ENCODE measurements at regions not wholly inside any gene's neighbourhood (a gene's known extent, or its start where the extent isn't known, plus 50 kb on each side); places are given as distances from the start of the nearest gene placed in this dataset.

- ATAC-seq (no peak), DNase-seq (ENCODE audit: low read depth, low spot score) (no peak)
- no peak overlapping the region for H3K4me3 ChIP-seq (ENCODE audit: low read depth in 2 of 2, low read length in 2 of 2)
- BruUV-seq (replicated peaks) = no TSS peak
- in situ Hi-C loops (cut with HindIII; ENCODE audit: low pct_unique_long_range_greater_than_20kb, low sequenced_read_pairs) = no loop called here
- POLR2A ChIA-PET = no interaction called here
- H3K27me3 ChIP-seq (ENCODE audit: control insufficient read depth, insufficient read depth, low read length) = no peaks in the 10 kb centered on the region
- no peaks in the 10 kb centered on the region for H3K36me3 ChIP-seq (ENCODE audit: control insufficient read depth, insufficient read depth, low read length)
- H3K27ac ChIP-seq (ENCODE audit: low read length) = no peak overlapping the region
- CTCF ChIA-PET = no interaction called here
- H3K4me1 ChIP-seq (ENCODE audit: control insufficient read depth, insufficient read depth, low read length) = no peaks in the 10 kb centered on the region
- no peak for TF ChIP-seq REST (IDR thresholded peaks at IDR 0.05; ENCODE audit: insufficient read depth in 1 of 2, low read depth in 2 of 2, low read length in 1 of 2)
- TF ChIP-seq, protein P1, sequence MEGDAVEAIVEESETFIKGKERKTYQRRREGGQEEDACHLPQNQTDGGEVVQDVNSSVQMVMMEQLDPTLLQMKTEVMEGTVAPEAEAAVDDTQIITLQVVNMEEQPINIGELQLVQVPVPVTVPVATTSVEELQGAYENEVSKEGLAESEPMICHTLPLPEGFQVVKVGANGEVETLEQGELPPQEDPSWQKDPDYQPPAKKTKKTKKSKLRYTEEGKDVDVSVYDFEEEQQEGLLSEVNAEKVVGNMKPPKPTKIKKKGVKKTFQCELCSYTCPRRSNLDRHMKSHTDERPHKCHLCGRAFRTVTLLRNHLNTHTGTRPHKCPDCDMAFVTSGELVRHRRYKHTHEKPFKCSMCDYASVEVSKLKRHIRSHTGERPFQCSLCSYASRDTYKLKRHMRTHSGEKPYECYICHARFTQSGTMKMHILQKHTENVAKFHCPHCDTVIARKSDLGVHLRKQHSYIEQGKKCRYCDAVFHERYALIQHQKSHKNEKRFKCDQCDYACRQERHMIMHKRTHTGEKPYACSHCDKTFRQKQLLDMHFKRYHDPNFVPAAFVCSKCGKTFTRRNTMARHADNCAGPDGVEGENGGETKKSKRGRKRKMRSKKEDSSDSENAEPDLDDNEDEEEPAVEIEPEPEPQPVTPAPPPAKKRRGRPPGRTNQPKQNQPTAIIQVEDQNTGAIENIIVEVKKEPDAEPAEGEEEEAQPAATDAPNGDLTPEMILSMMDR (IDR thresholded peaks at IDR 0.05) = no peak
- H3K9me3 ChIP-seq (ENCODE audit: control insufficient read depth, insufficient read depth, low read depth, low read length) = no peaks in the 10 kb centered on the region
- intact Hi-C loops (cut with micrococcal nuclease; ENCODE audit: unreplicated experiment) = no loop called here
Observed at GRCh38 chr21:28196981-28197380, 795.7 kb downstream of the LTN1 start.

GRCh38 chr21:28193189-28193588 lies 799.5 kb downstream of the LTN1 start:
- ATAC-seq (no peak), DNase-seq (ENCODE audit: low read depth, low spot score) (no peak)
- no peak for TF ChIP-seq REST (IDR thresholded peaks at IDR 0.05; ENCODE audit: insufficient read depth in 1 of 2, low read depth in 2 of 2, low read length in 1 of 2)
- no peak for TF ChIP-seq TCF7L2 (IDR thresholded peaks at IDR 0.05; ENCODE audit: low read depth, low read length)
- TF ChIP-seq POLR2AphosphoS5 (IDR thresholded peaks at IDR 0.05; ENCODE audit: low read depth, low read length) = no peak
- TF ChIP-seq, protein P1 (IDR thresholded peaks at IDR 0.05) = no peak
- no peak for TF ChIP-seq SIN3A (IDR thresholded peaks at IDR 0.05; ENCODE audit: borderline replicate concordance, insufficient read depth, low read depth, low read length)
- CTCF ChIA-PET = no interaction called here
- no TSS peak for BruUV-seq (replicated peaks)
- intact Hi-C loops (cut with micrococcal nuclease; ENCODE audit: unreplicated experiment) = no loop called here
- H3K4me3 ChIP-seq (ENCODE audit: low read depth in 2 of 2, low read length in 2 of 2) = no peak overlapping the region
- in situ Hi-C loops (cut with HindIII; ENCODE audit: low pct_unique_long_range_greater_than_20kb, low sequenced_read_pairs) = no loop called here
- no peaks in the 10 kb centered on the region for H3K36me3 ChIP-seq (ENCODE audit: control insufficient read depth, insufficient read depth, low read length)
- no peaks in the 10 kb centered on the region for H3K4me1 ChIP-seq (ENCODE audit: control insufficient read depth, insufficient read depth, low read length)
- POLR2A ChIA-PET = no interaction called here
- no peaks in the 10 kb centered on the region for H3K27me3 ChIP-seq (ENCODE audit: control insufficient read depth, insufficient read depth, low read length)
- H3K27ac ChIP-seq (ENCODE audit: low read length) = no peak overlapping the region
- no peaks in the 10 kb centered on the region for H3K9me3 ChIP-seq (ENCODE audit: control insufficient read depth, insufficient read depth, low read depth, low read length)
